GM18519 (cell line): ENCODE measurements at regions not wholly inside any gene's neighbourhood (a gene's known extent, or its start where the extent isn't known, plus 50 kb on each side); places are given as distances from the start of the nearest gene placed in this dataset.

Experiments used
- ATAC-seq: cut with Tn5 transposase; IDR thresholded peaks from one replicate; pipeline ENCODE4 v1.9.1; 2021; ENCODE audit warnings: mild to moderate bottlenecking, moderate library complexity; ENCODE audit not compliant: unreplicated experiment, low FRiP score

- no peak for ATAC-seq
Measured at GRCh38 chr1:221331273-221332183, 410.4 kb downstream of the DUSP10 start.

GRCh38 chr1:221334062-221334461 lies 407.8 kb downstream of the DUSP10 start:
- no peak for ATAC-seq

- no peak for ATAC-seq
Measured at GRCh38 chr1:221335161-221336101, 406.5 kb downstream of the DUSP10 start.

GRCh38 chr1:221336126-221336525 lies 405.8 kb downstream of the DUSP10 start:
- ATAC-seq, result no peak

- no peak for ATAC-seq
Measured at GRCh38 chr1:221337106-221337505, 404.8 kb downstream of the DUSP10 start.

GRCh38 chr1:221343136-221343535 lies 398.8 kb downstream of the DUSP10 start:
- no peak for ATAC-seq

GRCh38 chr1:221343607-221344006 lies 398.3 kb downstream of the DUSP10 start:
- ATAC-seq, result no peak

- ATAC-seq, result no peak
Measured at GRCh38 chr1:221344693-221345092, 397.2 kb downstream of the DUSP10 start.

GRCh38 chr1:221347706-221348105 lies 394.2 kb downstream of the DUSP10 start:
- ATAC-seq, result no peak

- ATAC-seq, result no peak
Measured at GRCh38 chr1:221350091-221350490, 391.8 kb downstream of the DUSP10 start.

- no peak for ATAC-seq
Measured at GRCh38 chr1:221356693-221357092, 385.2 kb downstream of the DUSP10 start.

- no peak for ATAC-seq
Measured at GRCh38 chr1:221363039-221363438, 378.9 kb downstream of the DUSP10 start.

GRCh38 chr1:221366495-221367110 lies 375.3 kb downstream of the DUSP10 start:
- no peak for ATAC-seq

- ATAC-seq, result no peak
Measured at GRCh38 chr1:221371705-221372104, 370.2 kb downstream of the DUSP10 start.

GRCh38 chr1:221373795-221374194 lies 368.1 kb downstream of the DUSP10 start:
- no peak for ATAC-seq

GRCh38 chr1:221376286-221376685 lies 365.6 kb downstream of the DUSP10 start:
- ATAC-seq, result no peak

- ATAC-seq, result no peak
Measured at GRCh38 chr1:221381910-221382623, 359.8 kb downstream of the DUSP10 start.

GRCh38 chr1:221392453-221392852 lies 349.4 kb downstream of the DUSP10 start:
- no peak for ATAC-seq

- ATAC-seq, result no peak
Measured at GRCh38 chr1:221394011-221394544, 347.8 kb downstream of the DUSP10 start.

- no peak for ATAC-seq
Measured at GRCh38 chr1:221396526-221396925, 345.4 kb downstream of the DUSP10 start.
